ENCODE measurements at regions not wholly inside any gene's neighbourhood (a gene's known extent, or its start where the extent isn't known, plus 50 kb on each side); places are given as distances from the start of the nearest gene placed in this dataset.

DNA sequence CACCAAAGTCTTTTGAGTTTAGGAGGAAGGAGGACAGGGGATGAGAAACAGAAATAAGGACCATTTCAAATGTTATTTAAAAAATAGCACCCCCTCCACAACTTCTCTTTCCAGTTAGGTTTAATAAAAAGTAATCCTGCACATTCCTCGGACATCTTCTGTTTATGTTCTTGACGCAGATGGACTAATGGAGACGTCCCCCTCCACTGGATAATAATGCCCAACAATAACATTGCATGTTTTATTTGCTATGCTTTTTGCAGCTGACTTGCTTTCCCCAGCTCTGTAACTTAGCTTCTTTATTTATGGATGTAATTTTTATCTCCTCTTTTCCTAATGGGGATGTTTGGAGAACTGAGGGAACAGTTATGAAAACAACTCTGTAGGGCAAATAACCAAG lies 89.5 kb downstream of the MAT2B start:
- Histone ChIP-seq H3K4me1 (ENCODE audit: control insufficient read depth, extremely low read depth, insufficient read depth, low read length) (no peaks in the 10 kb centered on the region), H3K79me2 (ENCODE audit: control insufficient read depth, insufficient read depth, low read length) (no peaks in the 10 kb centered on the region), H3K9ac (replicated peaks; ENCODE audit: extremely low read depth, insufficient read depth, low read length) (no peak overlapping the region), H3K36me3 (ENCODE audit: control insufficient read depth in 2 of 2, extremely low read depth in 1 of 2, insufficient read depth in 2 of 2, low read length in 2 of 2) (no peaks in the 10 kb centered on the region), H3K27ac (ENCODE audit: insufficient read depth, low read depth, low read length) (no peak overlapping the region), H4K20me1 (replicated peaks; ENCODE audit: control insufficient read depth, extremely low read depth, insufficient read depth, low read length) (no peaks in the 10 kb centered on the region), H2AFZ (ENCODE audit: low read depth, low read length) (no peak overlapping the region), H3K27me3 (ENCODE audit: control insufficient read depth in 2 of 2, insufficient read depth in 2 of 2, low read length in 2 of 2) (no peaks in the 10 kb centered on the region), H3K9me3 (replicated peaks; ENCODE audit: control insufficient read depth, insufficient read depth, low read length) (no peaks in the 10 kb centered on the region), H3K4me2 (ENCODE audit: insufficient read depth, low read length) (no peak overlapping the region), H3K9me1 (replicated peaks; ENCODE audit: control insufficient read depth, extremely low read depth, insufficient read depth, low read length) (no peaks in the 10 kb centered on the region), H3K4me3 (replicated peaks in 1 of 3; ENCODE audit: insufficient read depth in 1 of 3, low read depth in 1 of 3, low read length in 3 of 3) (no peak overlapping the region)
- ChIA-PET CTCF (interaction anchor here (1.4 kb wide), 1 partner anchor 23 kb away, joined by 3 read pairs; no protein-coding TSS in a partner anchor), POLR2A (interaction anchor here (0.6 kb wide), 1 partner anchor 56 kb away, joined by 7 read pairs; no protein-coding TSS in a partner anchor)
- intact Hi-C loops (cut with micrococcal nuclease) (no loop called here), dilution Hi-C loops (cut with MboI; ENCODE audit: extremely low pct_ligation_motif_present, low sequenced_read_pairs) (no loop called here)
- FAIRE-seq = no peak
- TF ChIP-seq FOS (IDR thresholded peaks at IDR 0.05; ENCODE audit: borderline replicate concordance, insufficient read depth, low read length) (no peak), POLR2A (IDR thresholded peaks at IDR 0.05; ENCODE audit: low read depth, low read length) (no peak), POLR2AphosphoS5 (IDR thresholded peaks at IDR 0.05; ENCODE audit: insufficient read depth, low read depth, low read length) (no peak), EZH2 (IDR thresholded peaks at IDR 0.05; ENCODE audit: borderline replicate concordance, low read depth, low read length, severe bottlenecking) (no peak), MYC (IDR thresholded peaks at IDR 0.05; ENCODE audit: low read depth, low read length) (no peak)
- TF ChIP-seq, protein P1, sequence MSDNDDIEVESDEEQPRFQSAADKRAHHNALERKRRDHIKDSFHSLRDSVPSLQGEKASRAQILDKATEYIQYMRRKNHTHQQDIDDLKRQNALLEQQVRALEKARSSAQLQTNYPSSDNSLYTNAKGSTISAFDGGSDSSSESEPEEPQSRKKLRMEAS (IDR thresholded peaks at IDR 0.05; ENCODE audit: insufficient read depth, insufficient read length) = no peak
- BruUV-seq (replicated peaks) = no TSS peak
- no peak for DNase-seq (ENCODE audit: low read depth, low spot score)

DNA sequence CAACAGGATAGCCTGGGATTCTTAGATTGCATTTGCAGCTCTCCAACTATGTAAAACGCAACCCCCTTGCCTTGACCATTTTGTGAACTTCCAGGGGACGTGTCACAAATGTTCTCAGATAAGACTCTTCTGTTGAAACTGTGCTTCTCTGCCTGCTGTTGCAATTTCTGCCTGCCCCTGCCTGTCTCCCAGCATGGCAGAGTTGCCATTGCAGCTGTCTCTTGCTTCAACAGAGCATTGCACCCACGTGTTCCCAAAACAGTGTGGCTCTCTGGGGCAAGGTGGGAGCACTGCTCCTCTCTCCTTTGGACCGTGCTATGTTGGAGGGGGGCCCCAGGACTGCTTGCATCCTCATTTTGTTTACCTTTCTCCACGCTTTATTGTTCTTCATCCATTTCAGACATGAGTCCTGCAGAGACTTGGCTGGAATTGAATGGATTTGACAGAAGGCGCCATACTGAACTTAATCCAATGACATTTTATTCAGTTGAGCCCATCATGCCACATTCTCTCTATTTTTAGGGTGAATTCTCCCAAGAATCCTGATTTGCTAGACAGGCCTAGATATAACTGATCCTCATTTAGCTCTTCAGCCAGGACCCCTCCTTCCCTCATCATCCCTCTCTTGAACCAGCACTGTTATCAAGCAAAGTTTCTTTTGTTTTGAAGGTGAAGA lies 90.7 kb downstream of the MAT2B start:
- ChIA-PET POLR2A (no interaction called here), CTCF (interaction anchor here (1.0 to 1.4 kb wide), 2 partner anchors 12 to 24 kb away, joined by 3 read pairs; no protein-coding TSS in a partner anchor)
- no peaks in the 10 kb centered on the region for H3K9me1 ChIP-seq (replicated peaks; ENCODE audit: control insufficient read depth, extremely low read depth, insufficient read depth, low read length)
- no peak overlapping the region for H3K9ac ChIP-seq (replicated peaks; ENCODE audit: extremely low read depth, insufficient read depth, low read length)
- no peaks in the 10 kb centered on the region for H3K4me1 ChIP-seq (ENCODE audit: control insufficient read depth, extremely low read depth, insufficient read depth, low read length)
- no peak overlapping the region for H3K4me2 ChIP-seq (ENCODE audit: insufficient read depth, low read length)
- H3K27me3 ChIP-seq (ENCODE audit: control insufficient read depth in 2 of 2, insufficient read depth in 2 of 2, low read length in 2 of 2) = no peaks in the 10 kb centered on the region
- intact Hi-C loops (cut with micrococcal nuclease) = no loop called here
- no TSS peak for BruUV-seq (replicated peaks)
- H4K20me1 ChIP-seq (replicated peaks; ENCODE audit: control insufficient read depth, extremely low read depth, insufficient read depth, low read length) = no peaks in the 10 kb centered on the region
- no peak overlapping the region for H3K27ac ChIP-seq (ENCODE audit: insufficient read depth, low read depth, low read length)
- DNase-seq (ENCODE audit: low read depth, low spot score) (no peak), FAIRE-seq (no peak)
- H3K9me3 ChIP-seq (replicated peaks; ENCODE audit: control insufficient read depth, insufficient read depth, low read length) = no peaks in the 10 kb centered on the region
- dilution Hi-C loops (cut with MboI; ENCODE audit: extremely low pct_ligation_motif_present, low sequenced_read_pairs) = no loop called here
- no peak overlapping the region for H2AFZ ChIP-seq (ENCODE audit: low read depth, low read length)
- no peaks in the 10 kb centered on the region for H3K79me2 ChIP-seq (ENCODE audit: control insufficient read depth, insufficient read depth, low read length)
- no peak overlapping the region for H3K4me3 ChIP-seq (replicated peaks in 1 of 3; ENCODE audit: insufficient read depth in 1 of 3, low read depth in 1 of 3, low read length in 3 of 3)
- no peak for TF ChIP-seq FOS (IDR thresholded peaks at IDR 0.05; ENCODE audit: borderline replicate concordance, insufficient read depth, low read length)
- no peak for TF ChIP-seq JUN (IDR thresholded peaks at IDR 0.05; ENCODE audit: borderline replicate concordance, insufficient read depth, insufficient read length, low read depth)
- TF ChIP-seq, protein P1 (IDR thresholded peaks at IDR 0.05; ENCODE audit: insufficient read depth, insufficient read length) = no peak
- no peak for TF ChIP-seq POLR2A (IDR thresholded peaks at IDR 0.05; ENCODE audit: low read depth, low read length)
- TF ChIP-seq POLR2AphosphoS5 (IDR thresholded peaks at IDR 0.05; ENCODE audit: insufficient read depth, low read depth, low read length) = no peak
- TF ChIP-seq, protein P2, sequence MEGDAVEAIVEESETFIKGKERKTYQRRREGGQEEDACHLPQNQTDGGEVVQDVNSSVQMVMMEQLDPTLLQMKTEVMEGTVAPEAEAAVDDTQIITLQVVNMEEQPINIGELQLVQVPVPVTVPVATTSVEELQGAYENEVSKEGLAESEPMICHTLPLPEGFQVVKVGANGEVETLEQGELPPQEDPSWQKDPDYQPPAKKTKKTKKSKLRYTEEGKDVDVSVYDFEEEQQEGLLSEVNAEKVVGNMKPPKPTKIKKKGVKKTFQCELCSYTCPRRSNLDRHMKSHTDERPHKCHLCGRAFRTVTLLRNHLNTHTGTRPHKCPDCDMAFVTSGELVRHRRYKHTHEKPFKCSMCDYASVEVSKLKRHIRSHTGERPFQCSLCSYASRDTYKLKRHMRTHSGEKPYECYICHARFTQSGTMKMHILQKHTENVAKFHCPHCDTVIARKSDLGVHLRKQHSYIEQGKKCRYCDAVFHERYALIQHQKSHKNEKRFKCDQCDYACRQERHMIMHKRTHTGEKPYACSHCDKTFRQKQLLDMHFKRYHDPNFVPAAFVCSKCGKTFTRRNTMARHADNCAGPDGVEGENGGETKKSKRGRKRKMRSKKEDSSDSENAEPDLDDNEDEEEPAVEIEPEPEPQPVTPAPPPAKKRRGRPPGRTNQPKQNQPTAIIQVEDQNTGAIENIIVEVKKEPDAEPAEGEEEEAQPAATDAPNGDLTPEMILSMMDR (IDR thresholded peaks at IDR 0.05; ENCODE audit: extremely low read depth in 1 of 2, insufficient read depth in 1 of 2, low read depth in 1 of 2, low read length in 2 of 2) = no peak
- TF ChIP-seq MYC (IDR thresholded peaks at IDR 0.05; ENCODE audit: low read depth, low read length) = no peak
- no peak for TF ChIP-seq GATA2 (IDR thresholded peaks at IDR 0.05; ENCODE audit: insufficient read depth, insufficient read length, low read depth, low read length)
- no peak for TF ChIP-seq EZH2 (IDR thresholded peaks at IDR 0.05; ENCODE audit: borderline replicate concordance, low read depth, low read length, severe bottlenecking)
- H3K36me3 ChIP-seq (ENCODE audit: control insufficient read depth in 2 of 2, extremely low read depth in 1 of 2, insufficient read depth in 2 of 2, low read length in 2 of 2) = no peaks in the 10 kb centered on the region

All from endothelial cell of umbilical vein (primary cell).